Keratinocyte (primary cell): ENCODE measurements at regions not wholly inside any gene's neighbourhood (a gene's known extent, or its start where the extent isn't known, plus 50 kb on each side); places are given as distances from the start of the nearest gene placed in this dataset.

ENCODE experiments used
- DNase-seq: peaks from one replicate; pipeline ENCODE4 v3.0.0-alpha.2; 2011; ENCODE audit warnings: low read depth, missing footprints, low spot score
- FAIRE-seq: peaks from 2 replicates; lab custom pipeline; 2011; peaks lifted over from hg19 to GRCh38; lab: Jason Lieb, UNC
- H2AFZ ChIP-seq: 2 replicates; pipeline ENCODE4 v1.6.0; 2012; ENCODE audit warnings: low read length, control low read depth, inconsistent platforms; ENCODE audit not compliant: control insufficient read depth
- H3K27ac ChIP-seq: 2 replicates; pipeline ENCODE4 v1.5.1; 2011; ENCODE audit warnings: low read length; ENCODE audit not compliant: control insufficient read depth, insufficient read depth
- H3K27me3 ChIP-seq: 3 replicates; pipeline ENCODE4 v1.6.0; 2011; ENCODE audit warnings: low read length; ENCODE audit not compliant: control insufficient read depth, insufficient read depth; ENCODE audit errors: extremely low read depth
- H3K36me3 ChIP-seq, 2 experiments: 2 replicates in 1 of 2; 3 replicates in 1 of 2; pipeline ENCODE4 v1.5.1; 2011; ENCODE audit warnings: low read length in 2 of 2, mild to moderate bottlenecking in 1 of 2; ENCODE audit not compliant: control insufficient read depth in 2 of 2, insufficient read depth in 2 of 2; ENCODE audit errors: extremely low read depth in 1 of 2
- H3K4me1 ChIP-seq: 3 replicates; pipeline ENCODE4 v1.5.1; 2011; ENCODE audit warnings: low read length; ENCODE audit not compliant: control insufficient read depth, insufficient read depth; ENCODE audit errors: extremely low read depth
- H3K4me2 ChIP-seq: 3 replicates; pipeline ENCODE4 v1.6.0; 2011; ENCODE audit warnings: low read depth, low read length; ENCODE audit not compliant: control insufficient read depth, insufficient read depth; ENCODE audit errors: extremely low read depth
- H3K4me3 ChIP-seq, 3 experiments: fragments of 200-600 bp in 1 of 3; sonication (generic) in 1 of 3; 2 replicates in 2 of 3; 3 replicates in 1 of 3; pipeline ENCODE4 v1.5.1; 2011 to 2016; ENCODE audit warnings: low read length in 3 of 3, mild to moderate bottlenecking in 3 of 3, control low read depth in 2 of 3, inconsistent platforms in 1 of 3, low read depth in 1 of 3, mixed read lengths in 1 of 3, mixed run types in 1 of 3, moderate library complexity in 1 of 3; ENCODE audit not compliant: control insufficient read depth in 2 of 3, insufficient read depth in 2 of 3; ENCODE audit errors: extremely low read depth in 1 of 3
- H3K79me2 ChIP-seq: 2 replicates; pipeline ENCODE4 v1.6.0; 2012; ENCODE audit warnings: low read length; ENCODE audit not compliant: control insufficient read depth, insufficient read depth
- H3K9ac ChIP-seq: 3 replicates; pipeline ENCODE4 v1.6.0; 2011; ENCODE audit warnings: low read length; ENCODE audit not compliant: control insufficient read depth, insufficient read depth; ENCODE audit errors: extremely low read depth
- H3K9me1 ChIP-seq: 3 replicates; pipeline ENCODE4 v1.6.0; 2011; ENCODE audit warnings: low read length; ENCODE audit not compliant: control insufficient read depth, insufficient read depth; ENCODE audit errors: extremely low read depth
- H3K9me3 ChIP-seq: 2 replicates; pipeline ENCODE4 v1.5.1; 2012; ENCODE audit warnings: low read depth, low read length; ENCODE audit not compliant: control insufficient read depth
- H4K20me1 ChIP-seq: 3 replicates; pipeline ENCODE4 v1.6.0; 2011; ENCODE audit warnings: low read length; ENCODE audit not compliant: control insufficient read depth, insufficient read depth; ENCODE audit errors: extremely low read depth
- CTCF ChIP-seq, 3 experiments: IDR thresholded peaks in 1 of 3; conservative IDR thresholded peaks in 1 of 3; optimal IDR thresholded peaks in 1 of 3; 2 replicates in 2 of 3; 3 replicates in 1 of 3; pipeline versions ENCODE3 to v1.5.1; 2011; ENCODE audit warnings: low read length in 3 of 3, mild to moderate bottlenecking in 3 of 3, moderate library complexity in 2 of 3, control low read depth in 1 of 3, inconsistent platforms in 1 of 3; ENCODE audit not compliant: insufficient read depth in 2 of 3; ENCODE audit errors: extremely low read depth in 1 of 3
- EZH2 ChIP-seq: IDR thresholded peaks from one replicate; pipeline ENCODE4 v1.6.1; 2012; ENCODE audit warnings: inconsistent platforms, mild to moderate bottlenecking, low read length, moderate library complexity
- dilution Hi-C: fragments of 300-500 bp; cut with MboI; formaldehyde crosslinking; loops from one replicate; pipeline ENCODE4 v1.7.0; 2020; ENCODE audit warnings: low sequenced_read_pairs; ENCODE audit not compliant: extremely low pct_ligation_motif_present

GRCh38 chr5:85109616-85110015 is 724.9 kb upstream of the EDIL3 start:
- DNase-seq (no peak), FAIRE-seq (no peak)
- Histone ChIP-seq H3K4me2 (no peak overlapping the region), H3K4me3 (no peak overlapping the region), H3K9me3 (no peaks in the 10 kb centered on the region), H3K79me2 (no peaks in the 10 kb centered on the region), H3K27ac (no peak overlapping the region), H2AFZ (no peak overlapping the region), H3K9ac (no peak overlapping the region), H3K36me3 (no peaks in the 10 kb centered on the region), H3K27me3 (no peaks in the 10 kb centered on the region), H3K4me1 (no peaks in the 10 kb centered on the region), H4K20me1 (no peaks in the 10 kb centered on the region), H3K9me1 (no peaks in the 10 kb centered on the region)
- dilution Hi-C loops, result no loop called here
- TF ChIP-seq EZH2 (no peak), CTCF (optimal IDR thresholded peaks at IDR 0.05 in 1 of 3, IDR thresholded peaks at IDR 0.05 in 1 of 3, conservative IDR thresholded peaks at IDR 0.05 in 1 of 3; ENCODE audit: extremely low read depth in 1 of 3, insufficient read depth in 2 of 3, low read length in 3 of 3) (no peak)

- no peaks in the 10 kb centered on the region for H4K20me1 ChIP-seq
- no peak overlapping the region for H3K27ac ChIP-seq
- no peak overlapping the region for H3K9ac ChIP-seq
- no peak for FAIRE-seq
- DNase-seq, result no peak
- H3K9me1 ChIP-seq, result no peaks in the 10 kb centered on the region
- H3K27me3 ChIP-seq, result no peaks in the 10 kb centered on the region
- H3K36me3 ChIP-seq, result no peaks in the 10 kb centered on the region
- dilution Hi-C loops, result no loop called here
- H3K4me3 ChIP-seq, result no peak overlapping the region
- TF ChIP-seq EZH2 (no peak), CTCF (optimal IDR thresholded peaks at IDR 0.05 in 1 of 3, IDR thresholded peaks at IDR 0.05 in 1 of 3, conservative IDR thresholded peaks at IDR 0.05 in 1 of 3; ENCODE audit: extremely low read depth in 1 of 3, insufficient read depth in 2 of 3, low read length in 3 of 3) (no peak)
- no peak overlapping the region for H3K4me2 ChIP-seq
- H2AFZ ChIP-seq, result no peak overlapping the region
- no peaks in the 10 kb centered on the region for H3K79me2 ChIP-seq
- no peaks in the 10 kb centered on the region for H3K9me3 ChIP-seq
- no peaks in the 10 kb centered on the region for H3K4me1 ChIP-seq
Measured at GRCh38 chr5:85132269-85132668, 747.6 kb upstream of the EDIL3 start.
